ENCODE measurements at regions not wholly inside any gene's neighbourhood (a gene's known extent, or its start where the extent isn't known, plus 50 kb on each side); places are given as distances from the start of the nearest gene placed in this dataset.

GRCh38 chr13:72041165-72041564 is 174.2 kb upstream of the DACH1 start:
- no peaks in the 10 kb centered on the region for H3K79me2 ChIP-seq

GRCh38 chr13:72039126-72039525 is 172.1 kb upstream of the DACH1 start:
- no peaks in the 10 kb centered on the region for H3K79me2 ChIP-seq
- peaks cover 11% of the 10 kb centered on the region for H3K4me1 ChIP-seq
- no peak overlapping the region for H3K4me3 ChIP-seq (ENCODE audit: low read depth, low read length)
- H3K36me3 ChIP-seq (ENCODE audit: control insufficient read depth, insufficient read depth, low read length): no peaks in the 10 kb centered on the region
- H3K27me3 ChIP-seq (ENCODE audit: control insufficient read depth, insufficient read depth, low read length): no peaks in the 10 kb centered on the region
- H3K27ac ChIP-seq: no peak overlapping the region
- no peak overlapping the region for H3K4me2 ChIP-seq (ENCODE audit: low read length)
- no peak overlapping the region for H2AFZ ChIP-seq
- no peaks in the 10 kb centered on the region for H3K9me3 ChIP-seq (ENCODE audit: control insufficient read depth, low read length)
- no peak overlapping the region for H3K9ac ChIP-seq
- TF ChIP-seq, protein P1, sequence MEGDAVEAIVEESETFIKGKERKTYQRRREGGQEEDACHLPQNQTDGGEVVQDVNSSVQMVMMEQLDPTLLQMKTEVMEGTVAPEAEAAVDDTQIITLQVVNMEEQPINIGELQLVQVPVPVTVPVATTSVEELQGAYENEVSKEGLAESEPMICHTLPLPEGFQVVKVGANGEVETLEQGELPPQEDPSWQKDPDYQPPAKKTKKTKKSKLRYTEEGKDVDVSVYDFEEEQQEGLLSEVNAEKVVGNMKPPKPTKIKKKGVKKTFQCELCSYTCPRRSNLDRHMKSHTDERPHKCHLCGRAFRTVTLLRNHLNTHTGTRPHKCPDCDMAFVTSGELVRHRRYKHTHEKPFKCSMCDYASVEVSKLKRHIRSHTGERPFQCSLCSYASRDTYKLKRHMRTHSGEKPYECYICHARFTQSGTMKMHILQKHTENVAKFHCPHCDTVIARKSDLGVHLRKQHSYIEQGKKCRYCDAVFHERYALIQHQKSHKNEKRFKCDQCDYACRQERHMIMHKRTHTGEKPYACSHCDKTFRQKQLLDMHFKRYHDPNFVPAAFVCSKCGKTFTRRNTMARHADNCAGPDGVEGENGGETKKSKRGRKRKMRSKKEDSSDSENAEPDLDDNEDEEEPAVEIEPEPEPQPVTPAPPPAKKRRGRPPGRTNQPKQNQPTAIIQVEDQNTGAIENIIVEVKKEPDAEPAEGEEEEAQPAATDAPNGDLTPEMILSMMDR (IDR thresholded peaks at IDR 0.05): no peak

More at GRCh38 chr13:72041165-72041564, 174.2 kb upstream of the DACH1 start:
- TF ChIP-seq, protein P1 (IDR thresholded peaks at IDR 0.05): no peak
- Histone ChIP-seq H3K36me3 (ENCODE audit: control insufficient read depth, insufficient read depth, low read length) (no peaks in the 10 kb centered on the region), H3K27ac (no peak overlapping the region), H3K4me2 (ENCODE audit: low read length) (no peak overlapping the region), H3K4me3 (ENCODE audit: low read depth, low read length) (no peak overlapping the region), H3K9me3 (ENCODE audit: control insufficient read depth, low read length) (no peaks in the 10 kb centered on the region), H3K4me1 (peaks cover 17% of the 10 kb centered on the region), H2AFZ (no peak overlapping the region), H3K9ac (no peak overlapping the region), H3K27me3 (ENCODE audit: control insufficient read depth, insufficient read depth, low read length) (no peaks in the 10 kb centered on the region)

DNA sequence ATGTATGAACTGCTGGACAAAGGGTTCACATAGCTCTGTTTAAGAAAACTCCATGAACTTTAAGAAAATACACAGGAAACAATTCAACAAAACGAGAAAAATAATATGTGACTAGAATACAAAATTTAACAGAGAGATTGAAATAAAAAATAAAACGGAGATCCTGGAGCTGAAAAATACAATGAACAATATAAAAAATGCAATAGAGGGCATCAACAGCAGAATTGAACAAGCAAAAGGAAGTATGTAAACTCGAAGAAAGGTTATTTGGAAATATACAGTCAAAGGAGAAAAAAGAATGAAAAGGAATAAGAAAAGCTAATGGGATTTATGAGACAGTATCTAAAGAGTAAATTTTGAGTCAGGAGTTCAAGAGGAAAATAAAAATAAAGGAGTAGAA is 163.0 kb upstream of the DACH1 start:
- Histone ChIP-seq H3K9me3 (ENCODE audit: control insufficient read depth, low read length) (no peaks in the 10 kb centered on the region), H3K4me3 (ENCODE audit: low read depth, low read length) (no peak overlapping the region), H3K4me1 (peaks cover 2% of the 10 kb centered on the region), H2AFZ (no peak overlapping the region), H3K27ac (no peak overlapping the region), H3K27me3 (ENCODE audit: control insufficient read depth, insufficient read depth, low read length) (no peaks in the 10 kb centered on the region), H3K9ac (no peak overlapping the region), H3K36me3 (ENCODE audit: control insufficient read depth, insufficient read depth, low read length) (no peaks in the 10 kb centered on the region), H3K79me2 (peaks cover 6% of the 10 kb centered on the region), H3K4me2 (ENCODE audit: low read length) (no peak overlapping the region)
- TF ChIP-seq, protein P1 (IDR thresholded peaks at IDR 0.05): no peak

DNA sequence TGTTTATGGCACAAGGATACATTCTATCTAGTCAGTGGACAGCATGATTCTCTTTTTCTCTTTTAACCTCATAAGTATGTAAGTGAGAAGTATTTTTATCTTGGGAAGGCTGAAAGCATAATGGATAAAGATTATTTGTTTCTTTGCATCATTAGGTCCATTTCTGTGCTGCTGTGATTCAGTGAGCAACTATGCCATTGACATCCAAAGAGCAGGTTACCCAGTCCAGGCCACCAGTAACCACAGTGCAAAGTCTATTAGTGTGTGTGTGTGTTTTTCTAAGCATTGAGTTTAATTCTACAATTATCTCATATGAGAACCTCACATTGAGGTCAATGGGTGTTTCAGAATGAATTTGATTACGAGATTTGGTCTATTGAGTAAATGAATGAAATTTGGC is 158.8 kb upstream of the DACH1 start:
- Histone ChIP-seq H3K9me3 (ENCODE audit: control insufficient read depth, low read length) (no peaks in the 10 kb centered on the region), H3K4me2 (ENCODE audit: low read length) (no peak overlapping the region), H3K36me3 (ENCODE audit: control insufficient read depth, insufficient read depth, low read length) (no peaks in the 10 kb centered on the region), H3K27ac (no peak overlapping the region), H3K4me3 (ENCODE audit: low read depth, low read length) (no peak overlapping the region), H3K9ac (no peak overlapping the region), H2AFZ (no peak overlapping the region), H3K4me1 (no peaks in the 10 kb centered on the region), H3K79me2 (peaks cover 13% of the 10 kb centered on the region), H3K27me3 (ENCODE audit: control insufficient read depth, insufficient read depth, low read length) (no peaks in the 10 kb centered on the region)
- TF ChIP-seq, protein P1 (IDR thresholded peaks at IDR 0.05): no peak

DNA sequence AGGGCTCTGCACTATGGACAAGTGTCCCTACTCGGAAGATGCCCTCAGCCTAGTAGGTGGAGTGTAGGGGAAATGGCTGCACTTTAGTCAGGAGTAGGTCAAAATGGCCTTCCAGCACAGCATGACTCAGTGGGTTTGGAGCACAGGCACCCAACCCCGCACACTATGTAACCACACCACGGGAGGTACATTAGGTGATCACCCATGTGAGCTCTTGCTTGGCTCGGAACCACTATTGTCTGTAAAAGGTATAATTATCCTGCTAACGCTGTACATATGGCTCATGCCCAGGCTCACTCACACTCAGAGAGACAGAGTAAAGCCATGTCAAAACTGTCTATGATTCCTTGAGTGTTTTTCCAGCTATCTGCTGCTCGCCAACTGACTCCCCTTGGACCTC is 156.9 kb upstream of the DACH1 start:
- H3K4me2 ChIP-seq (ENCODE audit: low read length): no peak overlapping the region
- TF ChIP-seq, protein P1 (IDR thresholded peaks at IDR 0.05): no peak
- no peak overlapping the region for H3K27ac ChIP-seq
- H3K4me3 ChIP-seq (ENCODE audit: low read depth, low read length): no peak overlapping the region
- no peaks in the 10 kb centered on the region for H3K27me3 ChIP-seq (ENCODE audit: control insufficient read depth, insufficient read depth, low read length)
- H3K4me1 ChIP-seq: no peaks in the 10 kb centered on the region
- H3K9ac ChIP-seq: no peak overlapping the region
- H3K9me3 ChIP-seq (ENCODE audit: control insufficient read depth, low read length): no peaks in the 10 kb centered on the region
- H2AFZ ChIP-seq: no peak overlapping the region
- H3K79me2 ChIP-seq: peaks cover 11% of the 10 kb centered on the region
- no peaks in the 10 kb centered on the region for H3K36me3 ChIP-seq (ENCODE audit: control insufficient read depth, insufficient read depth, low read length)

Measured in parathyroid adenoma (tissue), 2 donors.